Transverse colon (tissue), 4 donors: ENCODE measurements at regions not wholly inside any gene's neighbourhood (a gene's known extent, or its start where the extent isn't known, plus 50 kb on each side); places are given as distances from the start of the nearest gene placed in this dataset.
"Not testable (repeated sequence)": the region's sequence is repeated elsewhere in the genome, so short reads cannot be mapped to it uniquely, and the experiment has no call there.

ENCODE experiments used
- EP300 ChIP-seq: sonication (generic); formaldehyde crosslinking; IDR thresholded peaks from one replicate; pipeline ENCODE4 v1.6.1; 2017; ENCODE audit warnings: antibody characterized with exemption, low read depth
- POLR2AphosphoS5 ChIP-seq, 3 donors: sonication (generic); formaldehyde crosslinking; IDR thresholded peaks; one replicate each; pipeline ENCODE4 v1.6.1; 2016; ENCODE audit warnings: antibody characterized with exemption in 3 of 3
- TF ChIP-seq, protein P1 (sequence below), 5 experiments: fragments of 200-600 bp in 3 of 5; fragments of 450-650 bp in 2 of 5; sonication (generic) in 3 of 5; IDR thresholded peaks; 1 replicate in 2 of 5; 2 replicates in 3 of 5; pipeline ENCODE4 v1.5.1; 2016 to 2017; ENCODE audit warnings: antibody characterized with exemption in 5 of 5, inconsistent platforms in 3 of 5, mild to moderate bottlenecking in 2 of 5, moderate library complexity in 1 of 5

DNA sequence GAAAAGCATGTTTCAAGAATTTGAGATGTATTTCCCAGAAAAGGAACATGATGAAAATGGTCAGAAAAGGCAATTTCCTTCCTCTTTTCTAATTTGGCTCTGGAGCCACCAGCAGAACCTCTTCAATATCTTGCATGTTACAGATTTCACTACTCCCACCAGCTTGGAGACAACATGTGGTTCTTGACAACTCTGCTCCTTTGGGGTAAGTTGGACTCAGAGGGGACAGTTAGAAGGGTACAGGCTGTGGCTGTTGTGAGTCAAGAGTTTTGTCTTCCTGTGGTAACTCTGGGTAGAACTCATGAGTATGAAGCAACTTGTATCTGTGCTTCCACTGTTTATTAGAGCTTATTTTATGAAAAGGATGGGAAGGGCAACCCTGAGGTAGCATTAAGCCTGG is 96.9 kb downstream of the FAM72B start:
- TF ChIP-seq EP300; POLR2AphosphoS5 (IDR thresholded peaks at IDR 0.05): not testable (repeated sequence)
- TF ChIP-seq, protein P1, sequence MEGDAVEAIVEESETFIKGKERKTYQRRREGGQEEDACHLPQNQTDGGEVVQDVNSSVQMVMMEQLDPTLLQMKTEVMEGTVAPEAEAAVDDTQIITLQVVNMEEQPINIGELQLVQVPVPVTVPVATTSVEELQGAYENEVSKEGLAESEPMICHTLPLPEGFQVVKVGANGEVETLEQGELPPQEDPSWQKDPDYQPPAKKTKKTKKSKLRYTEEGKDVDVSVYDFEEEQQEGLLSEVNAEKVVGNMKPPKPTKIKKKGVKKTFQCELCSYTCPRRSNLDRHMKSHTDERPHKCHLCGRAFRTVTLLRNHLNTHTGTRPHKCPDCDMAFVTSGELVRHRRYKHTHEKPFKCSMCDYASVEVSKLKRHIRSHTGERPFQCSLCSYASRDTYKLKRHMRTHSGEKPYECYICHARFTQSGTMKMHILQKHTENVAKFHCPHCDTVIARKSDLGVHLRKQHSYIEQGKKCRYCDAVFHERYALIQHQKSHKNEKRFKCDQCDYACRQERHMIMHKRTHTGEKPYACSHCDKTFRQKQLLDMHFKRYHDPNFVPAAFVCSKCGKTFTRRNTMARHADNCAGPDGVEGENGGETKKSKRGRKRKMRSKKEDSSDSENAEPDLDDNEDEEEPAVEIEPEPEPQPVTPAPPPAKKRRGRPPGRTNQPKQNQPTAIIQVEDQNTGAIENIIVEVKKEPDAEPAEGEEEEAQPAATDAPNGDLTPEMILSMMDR (IDR thresholded peaks at IDR 0.05) = not testable (repeated sequence)
